Parathyroid adenoma (tissue), 2 donors: ENCODE measurements at regions not wholly inside any gene's neighbourhood (a gene's known extent, or its start where the extent isn't known, plus 50 kb on each side); places are given as distances from the start of the nearest gene placed in this dataset.

ENCODE experiments used
- H2AFZ ChIP-seq: fragments of 300-600 bp; sonication (generic); one replicate; pipeline ENCODE4 v1.7.0; 2017; ENCODE audit warnings: antibody characterized with exemption, mild to moderate bottlenecking
- H3K27ac ChIP-seq: fragments of 300-600 bp; sonication (generic); one replicate; pipeline ENCODE4 v1.7.0; 2017
- H3K27me3 ChIP-seq: fragments of 300-600 bp; sonication (generic); one replicate; pipeline ENCODE4 v1.7.0; 2017; ENCODE audit warnings: low read length; ENCODE audit not compliant: control insufficient read depth, insufficient read depth
- H3K36me3 ChIP-seq: fragments of 300-600 bp; sonication (generic); one replicate; pipeline ENCODE4 v1.7.0; 2017; ENCODE audit warnings: low read length; ENCODE audit not compliant: control insufficient read depth, insufficient read depth
- H3K4me1 ChIP-seq: fragments of 300-600 bp; sonication (generic); one replicate; pipeline ENCODE4 v1.7.0; 2017; ENCODE audit warnings: control low read depth
- H3K4me2 ChIP-seq: fragments of 300-600 bp; sonication (generic); one replicate; pipeline ENCODE4 v1.7.0; 2017; ENCODE audit warnings: low read length
- H3K4me3 ChIP-seq: fragments of 300-600 bp; sonication (generic); one replicate; pipeline ENCODE4 v1.7.0; 2017; ENCODE audit warnings: low read depth, low read length
- H3K79me2 ChIP-seq: fragments of 300-600 bp; sonication (generic); one replicate; pipeline ENCODE4 v1.7.0; 2017; ENCODE audit warnings: control low read depth
- H3K9ac ChIP-seq: fragments of 300-600 bp; sonication (generic); one replicate; pipeline ENCODE4 v1.7.0; 2017; ENCODE audit warnings: mild to moderate bottlenecking
- H3K9me3 ChIP-seq: fragments of 300-600 bp; sonication (generic); one replicate; pipeline ENCODE4 v1.7.0; 2017; ENCODE audit warnings: low read length; ENCODE audit not compliant: control insufficient read depth
- CTCF ChIP-seq: fragments of 300-600 bp; sonication (generic); IDR thresholded peaks from one replicate; pipeline ENCODE4 v1.7.0; 2017; ENCODE audit warnings: antibody characterized with exemption, mild to moderate bottlenecking
- donor health status: primary hyperparathyroidism.

DNA sequence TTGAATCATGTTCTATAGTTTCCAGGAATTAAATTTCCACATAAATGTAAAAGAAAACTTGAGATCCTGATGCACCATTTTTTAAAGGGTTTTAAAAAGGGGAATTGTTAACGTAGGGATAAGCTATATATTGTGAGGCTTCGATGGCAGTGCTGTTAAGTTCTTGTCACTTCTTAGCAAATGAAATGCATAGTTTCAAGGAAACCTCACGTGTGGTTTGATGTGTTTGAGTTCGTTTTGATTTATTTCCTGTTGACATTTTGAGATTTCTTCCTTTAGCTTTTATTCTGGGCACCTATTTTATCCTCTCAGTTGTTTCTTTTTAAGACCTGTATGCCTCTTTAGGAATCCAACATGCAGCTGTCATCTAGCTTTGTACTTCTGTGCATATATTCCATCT is 301.0 kb downstream of the DOCK8 start:
- Histone ChIP-seq H3K4me3 (no peak overlapping the region), H3K27me3 (no peaks in the 10 kb centered on the region), H3K27ac (no peak overlapping the region), H3K4me1 (no peaks in the 10 kb centered on the region), H3K36me3 (no peaks in the 10 kb centered on the region), H3K9ac (no peak overlapping the region), H3K4me2 (no peak overlapping the region), H2AFZ (no peak overlapping the region), H3K79me2 (no peaks in the 10 kb centered on the region), H3K9me3 (no peaks in the 10 kb centered on the region)
- no peak for TF ChIP-seq CTCF

- H3K36me3 ChIP-seq: no peaks in the 10 kb centered on the region
- H3K27ac ChIP-seq: no peak overlapping the region
- H3K9ac ChIP-seq: no peak overlapping the region
- no peak overlapping the region for H3K4me2 ChIP-seq
- no peak overlapping the region for H3K4me3 ChIP-seq
- no peaks in the 10 kb centered on the region for H3K9me3 ChIP-seq
- no peaks in the 10 kb centered on the region for H3K4me1 ChIP-seq
- no peaks in the 10 kb centered on the region for H3K79me2 ChIP-seq
- H2AFZ ChIP-seq: no peak overlapping the region
- TF ChIP-seq CTCF: no peak
- no peaks in the 10 kb centered on the region for H3K27me3 ChIP-seq
Observed at GRCh38 chr9:517993-518392, 303.3 kb downstream of the DOCK8 start.

GRCh38 chr9:518540-518939 is 303.9 kb downstream of the DOCK8 start:
- Histone ChIP-seq H3K27me3 (no peaks in the 10 kb centered on the region), H3K9me3 (no peaks in the 10 kb centered on the region), H3K79me2 (no peaks in the 10 kb centered on the region), H3K4me3 (no peak overlapping the region), H3K36me3 (no peaks in the 10 kb centered on the region), H3K27ac (no peak overlapping the region), H3K4me2 (no peak overlapping the region), H3K4me1 (no peaks in the 10 kb centered on the region), H3K9ac (no peak overlapping the region), H2AFZ (no peak overlapping the region)
- TF ChIP-seq CTCF: no peak

- no peaks in the 10 kb centered on the region for H3K4me1 ChIP-seq
Observed at GRCh38 chr9:519579-519978, 304.9 kb downstream of the DOCK8 start.

More at GRCh38 chr9:519579-519978, 304.9 kb downstream of the DOCK8 start:
- H3K9me3 ChIP-seq: no peaks in the 10 kb centered on the region
- no peak for TF ChIP-seq CTCF
- no peak overlapping the region for H3K4me2 ChIP-seq
- no peak overlapping the region for H3K27ac ChIP-seq
- H3K9ac ChIP-seq: no peak overlapping the region
- H3K4me3 ChIP-seq: no peak overlapping the region
- no peak overlapping the region for H2AFZ ChIP-seq
- H3K27me3 ChIP-seq: no peaks in the 10 kb centered on the region
- no peaks in the 10 kb centered on the region for H3K79me2 ChIP-seq
- no peaks in the 10 kb centered on the region for H3K36me3 ChIP-seq
